Keratinocyte (primary cell): ENCODE measurements at regions not wholly inside any gene's neighbourhood (a gene's known extent, or its start where the extent isn't known, plus 50 kb on each side); places are given as distances from the start of the nearest gene placed in this dataset.

Source experiments
- DNase-seq: peaks from one replicate; pipeline ENCODE4 v3.0.0-alpha.2; 2011; ENCODE audit warnings: low read depth, missing footprints, low spot score
- FAIRE-seq: peaks from 2 replicates; lab custom pipeline; 2011; peaks lifted over from hg19 to GRCh38; lab: Jason Lieb, UNC
- H2AFZ ChIP-seq: 2 replicates; pipeline ENCODE4 v1.6.0; 2012; ENCODE audit warnings: low read length, control low read depth, inconsistent platforms; ENCODE audit not compliant: control insufficient read depth
- H3K27ac ChIP-seq: 2 replicates; pipeline ENCODE4 v1.5.1; 2011; ENCODE audit warnings: low read length; ENCODE audit not compliant: control insufficient read depth, insufficient read depth
- H3K27me3 ChIP-seq: 3 replicates; pipeline ENCODE4 v1.6.0; 2011; ENCODE audit warnings: low read length; ENCODE audit not compliant: control insufficient read depth, insufficient read depth; ENCODE audit errors: extremely low read depth
- H3K36me3 ChIP-seq, 2 experiments: 2 replicates in 1 of 2; 3 replicates in 1 of 2; pipeline ENCODE4 v1.5.1; 2011; ENCODE audit warnings: low read length in 2 of 2, mild to moderate bottlenecking in 1 of 2; ENCODE audit not compliant: control insufficient read depth in 2 of 2, insufficient read depth in 2 of 2; ENCODE audit errors: extremely low read depth in 1 of 2
- H3K4me1 ChIP-seq: 3 replicates; pipeline ENCODE4 v1.5.1; 2011; ENCODE audit warnings: low read length; ENCODE audit not compliant: control insufficient read depth, insufficient read depth; ENCODE audit errors: extremely low read depth
- H3K4me2 ChIP-seq: 3 replicates; pipeline ENCODE4 v1.6.0; 2011; ENCODE audit warnings: low read depth, low read length; ENCODE audit not compliant: control insufficient read depth, insufficient read depth; ENCODE audit errors: extremely low read depth
- H3K4me3 ChIP-seq, 3 experiments: fragments of 200-600 bp in 1 of 3; sonication (generic) in 1 of 3; 2 replicates in 2 of 3; 3 replicates in 1 of 3; pipeline ENCODE4 v1.5.1; 2011 to 2016; ENCODE audit warnings: low read length in 3 of 3, mild to moderate bottlenecking in 3 of 3, control low read depth in 2 of 3, inconsistent platforms in 1 of 3, low read depth in 1 of 3, mixed read lengths in 1 of 3, mixed run types in 1 of 3, moderate library complexity in 1 of 3; ENCODE audit not compliant: control insufficient read depth in 2 of 3, insufficient read depth in 2 of 3; ENCODE audit errors: extremely low read depth in 1 of 3
- H3K79me2 ChIP-seq: 2 replicates; pipeline ENCODE4 v1.6.0; 2012; ENCODE audit warnings: low read length; ENCODE audit not compliant: control insufficient read depth, insufficient read depth
- H3K9ac ChIP-seq: 3 replicates; pipeline ENCODE4 v1.6.0; 2011; ENCODE audit warnings: low read length; ENCODE audit not compliant: control insufficient read depth, insufficient read depth; ENCODE audit errors: extremely low read depth
- H3K9me1 ChIP-seq: 3 replicates; pipeline ENCODE4 v1.6.0; 2011; ENCODE audit warnings: low read length; ENCODE audit not compliant: control insufficient read depth, insufficient read depth; ENCODE audit errors: extremely low read depth
- H3K9me3 ChIP-seq: 2 replicates; pipeline ENCODE4 v1.5.1; 2012; ENCODE audit warnings: low read depth, low read length; ENCODE audit not compliant: control insufficient read depth
- H4K20me1 ChIP-seq: 3 replicates; pipeline ENCODE4 v1.6.0; 2011; ENCODE audit warnings: low read length; ENCODE audit not compliant: control insufficient read depth, insufficient read depth; ENCODE audit errors: extremely low read depth
- EZH2 ChIP-seq: IDR thresholded peaks from one replicate; pipeline ENCODE4 v1.6.1; 2012; ENCODE audit warnings: inconsistent platforms, mild to moderate bottlenecking, low read length, moderate library complexity
- dilution Hi-C: fragments of 300-500 bp; cut with MboI; formaldehyde crosslinking; loops from one replicate; pipeline ENCODE4 v1.7.0; 2020; ENCODE audit warnings: low sequenced_read_pairs; ENCODE audit not compliant: extremely low pct_ligation_motif_present
- TF ChIP-seq, protein P1 (sequence below), 3 experiments: IDR thresholded peaks in 1 of 3; conservative IDR thresholded peaks in 1 of 3; optimal IDR thresholded peaks in 1 of 3; 2 replicates in 2 of 3; 3 replicates in 1 of 3; pipeline versions ENCODE3 to v1.5.1; 2011; ENCODE audit warnings: low read length in 3 of 3, mild to moderate bottlenecking in 3 of 3, moderate library complexity in 2 of 3, control low read depth in 1 of 3, inconsistent platforms in 1 of 3; ENCODE audit not compliant: insufficient read depth in 2 of 3; ENCODE audit errors: extremely low read depth in 1 of 3

DNA sequence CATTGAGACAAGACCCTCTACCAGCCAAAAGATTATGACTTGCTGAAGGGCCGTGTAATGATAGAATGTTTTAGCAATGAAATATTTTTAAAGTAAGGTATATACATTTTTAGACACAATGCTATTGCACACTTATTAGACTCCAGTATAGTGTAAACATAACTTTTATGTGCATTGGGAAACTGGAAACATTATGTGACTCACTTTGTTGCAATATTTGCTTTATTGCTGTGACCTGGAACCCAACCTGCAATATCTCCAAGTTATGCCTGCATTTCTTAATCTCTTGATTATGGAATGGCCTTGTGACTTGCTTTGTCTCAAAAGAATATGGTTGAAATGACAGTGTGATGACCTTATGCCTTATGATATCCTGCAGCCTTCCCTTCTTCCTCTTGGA, 502.0 kb downstream of the EPHA4 start:
- no peak for DNase-seq
- H4K20me1 ChIP-seq = no peaks in the 10 kb centered on the region
- TF ChIP-seq EZH2 = no peak
- TF ChIP-seq, protein P1, sequence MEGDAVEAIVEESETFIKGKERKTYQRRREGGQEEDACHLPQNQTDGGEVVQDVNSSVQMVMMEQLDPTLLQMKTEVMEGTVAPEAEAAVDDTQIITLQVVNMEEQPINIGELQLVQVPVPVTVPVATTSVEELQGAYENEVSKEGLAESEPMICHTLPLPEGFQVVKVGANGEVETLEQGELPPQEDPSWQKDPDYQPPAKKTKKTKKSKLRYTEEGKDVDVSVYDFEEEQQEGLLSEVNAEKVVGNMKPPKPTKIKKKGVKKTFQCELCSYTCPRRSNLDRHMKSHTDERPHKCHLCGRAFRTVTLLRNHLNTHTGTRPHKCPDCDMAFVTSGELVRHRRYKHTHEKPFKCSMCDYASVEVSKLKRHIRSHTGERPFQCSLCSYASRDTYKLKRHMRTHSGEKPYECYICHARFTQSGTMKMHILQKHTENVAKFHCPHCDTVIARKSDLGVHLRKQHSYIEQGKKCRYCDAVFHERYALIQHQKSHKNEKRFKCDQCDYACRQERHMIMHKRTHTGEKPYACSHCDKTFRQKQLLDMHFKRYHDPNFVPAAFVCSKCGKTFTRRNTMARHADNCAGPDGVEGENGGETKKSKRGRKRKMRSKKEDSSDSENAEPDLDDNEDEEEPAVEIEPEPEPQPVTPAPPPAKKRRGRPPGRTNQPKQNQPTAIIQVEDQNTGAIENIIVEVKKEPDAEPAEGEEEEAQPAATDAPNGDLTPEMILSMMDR (optimal IDR thresholded peaks at IDR 0.05 in 1 of 3, IDR thresholded peaks at IDR 0.05 in 1 of 3, conservative IDR thresholded peaks at IDR 0.05 in 1 of 3; ENCODE audit: extremely low read depth in 1 of 3, insufficient read depth in 2 of 3, low read length in 3 of 3) = no peak
- H3K79me2 ChIP-seq = no peaks in the 10 kb centered on the region
- H3K4me3 ChIP-seq = no peak overlapping the region
- no peaks in the 10 kb centered on the region for H3K9me3 ChIP-seq
- no peaks in the 10 kb centered on the region for H3K9me1 ChIP-seq
- H3K4me1 ChIP-seq = no peaks in the 10 kb centered on the region
- no peaks in the 10 kb centered on the region for H3K27me3 ChIP-seq
- dilution Hi-C loops = no loop called here
- H3K27ac ChIP-seq = no peak overlapping the region
- H2AFZ ChIP-seq = no peak overlapping the region
- H3K36me3 ChIP-seq = no peaks in the 10 kb centered on the region
- no peak overlapping the region for H3K9ac ChIP-seq
- FAIRE-seq = no peak
- no peak overlapping the region for H3K4me2 ChIP-seq

DNA sequence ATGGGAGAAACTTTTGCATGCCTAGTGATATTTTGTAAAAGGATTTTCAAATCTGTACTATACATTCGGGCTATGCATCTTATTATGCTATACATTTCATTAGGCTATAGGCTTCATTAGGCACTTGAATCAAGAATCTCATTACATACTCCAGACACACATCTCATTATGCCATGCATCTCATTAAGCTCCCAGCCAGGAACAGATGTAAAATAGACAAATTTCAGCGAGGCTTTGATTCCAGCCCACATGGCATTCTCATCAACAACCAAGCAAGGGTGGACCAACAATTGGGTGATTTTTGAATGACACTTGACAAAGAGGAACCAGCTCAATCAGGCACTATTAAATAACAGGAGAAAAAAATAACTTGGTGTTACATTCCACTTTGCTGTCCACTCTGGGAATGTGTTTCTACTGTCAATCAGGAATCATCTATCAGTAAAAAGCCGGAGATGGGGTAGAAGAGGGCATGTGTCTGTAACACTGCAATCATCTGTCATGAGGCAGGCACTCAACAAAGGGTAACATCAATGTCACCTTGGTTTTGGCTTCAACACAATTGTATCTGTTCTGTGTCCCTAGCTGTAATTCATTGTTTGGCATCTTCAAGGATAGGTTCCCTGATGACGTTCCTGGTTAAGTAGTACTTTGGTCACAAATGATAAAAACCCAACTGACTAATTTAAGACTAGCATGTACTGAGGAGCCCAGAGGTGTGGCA, 498.6 kb downstream of the EPHA4 start:
- Histone ChIP-seq H3K36me3 (no peaks in the 10 kb centered on the region), H4K20me1 (no peaks in the 10 kb centered on the region), H2AFZ (no peak overlapping the region), H3K9ac (no peak overlapping the region), H3K4me3 (no peak overlapping the region), H3K4me1 (no peaks in the 10 kb centered on the region), H3K9me1 (no peaks in the 10 kb centered on the region), H3K79me2 (no peaks in the 10 kb centered on the region), H3K27ac (no peak overlapping the region), H3K9me3 (no peaks in the 10 kb centered on the region), H3K4me2 (no peak overlapping the region), H3K27me3 (no peaks in the 10 kb centered on the region)
- FAIRE-seq (no peak), DNase-seq (no peak)
- dilution Hi-C loops = no loop called here
- TF ChIP-seq, protein P1 (optimal IDR thresholded peaks at IDR 0.05 in 1 of 3, IDR thresholded peaks at IDR 0.05 in 1 of 3, conservative IDR thresholded peaks at IDR 0.05 in 1 of 3; ENCODE audit: extremely low read depth in 1 of 3, insufficient read depth in 2 of 3, low read length in 3 of 3) = no peak
- no peak for TF ChIP-seq EZH2
